ENCODE measurements at regions not wholly inside any gene's neighbourhood (a gene's known extent, or its start where the extent isn't known, plus 50 kb on each side); places are given as distances from the start of the nearest gene placed in this dataset.

DNA sequence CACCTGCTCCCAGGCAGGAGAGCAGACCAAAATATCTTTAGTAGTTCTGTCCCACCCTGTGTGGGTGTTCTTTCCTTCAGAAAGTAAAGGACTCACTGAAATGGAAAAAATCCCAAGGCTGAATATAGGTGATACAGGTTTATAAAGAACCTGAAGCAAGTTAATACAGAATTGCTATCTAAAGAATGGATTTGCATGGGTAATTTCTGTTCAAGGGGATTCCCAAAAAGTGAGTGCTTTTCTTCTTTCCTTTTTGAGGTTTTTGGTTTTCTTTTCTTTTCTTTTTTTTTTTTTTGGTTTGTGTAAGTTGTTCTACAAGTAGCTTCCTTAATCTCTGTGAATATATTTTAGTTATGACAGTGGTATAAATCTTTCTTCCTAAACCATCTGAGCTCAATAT, 560.7 kb upstream of the BOD1L1 start:
- H3K9ac ChIP-seq (ENCODE audit: low read depth, low read length), result no peak overlapping the region
- H3K4me1 ChIP-seq (ENCODE audit: control insufficient read depth, insufficient read depth, low read length), result no peaks in the 10 kb centered on the region
- H3K27me3 ChIP-seq (ENCODE audit: control insufficient read depth, insufficient read depth, low read length), result no peaks in the 10 kb centered on the region
- no peak overlapping the region for H3K4me3 ChIP-seq (ENCODE audit: low read length)
- no peak overlapping the region for H3K4me2 ChIP-seq (ENCODE audit: low read length)
- no peaks in the 10 kb centered on the region for H3K36me3 ChIP-seq (ENCODE audit: insufficient read depth, low read length)
- H3K9me3 ChIP-seq (replicated peaks; ENCODE audit: low read length), result no peaks in the 10 kb centered on the region

DNA sequence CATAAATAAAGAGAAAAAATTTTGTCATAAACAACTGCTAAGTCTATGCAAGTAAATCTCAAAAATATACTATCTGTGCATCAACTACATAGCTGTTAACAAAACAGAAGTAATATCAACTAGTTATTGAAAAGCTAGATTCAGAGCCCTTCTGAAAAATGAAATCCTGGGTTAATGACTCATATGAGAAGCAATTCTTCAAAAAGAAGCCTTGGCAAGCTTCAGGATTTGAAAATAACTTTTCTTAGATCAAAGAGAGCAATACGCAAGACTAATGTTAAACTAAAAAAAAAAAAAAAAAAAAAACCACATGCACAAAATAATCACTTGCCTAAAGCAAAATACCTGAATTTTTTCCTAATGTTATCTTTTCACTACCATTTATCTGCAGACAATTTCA, 566.1 kb upstream of the BOD1L1 start:
- Histone ChIP-seq H3K9me3 (replicated peaks; ENCODE audit: low read length) (no peaks in the 10 kb centered on the region), H3K4me1 (ENCODE audit: control insufficient read depth, insufficient read depth, low read length) (no peaks in the 10 kb centered on the region), H3K9ac (ENCODE audit: low read depth, low read length) (no peak overlapping the region), H3K27me3 (ENCODE audit: control insufficient read depth, insufficient read depth, low read length) (no peaks in the 10 kb centered on the region), H3K36me3 (ENCODE audit: insufficient read depth, low read length) (no peaks in the 10 kb centered on the region), H3K4me3 (ENCODE audit: low read length) (no peak overlapping the region), H3K4me2 (ENCODE audit: low read length) (no peak overlapping the region)

DNA sequence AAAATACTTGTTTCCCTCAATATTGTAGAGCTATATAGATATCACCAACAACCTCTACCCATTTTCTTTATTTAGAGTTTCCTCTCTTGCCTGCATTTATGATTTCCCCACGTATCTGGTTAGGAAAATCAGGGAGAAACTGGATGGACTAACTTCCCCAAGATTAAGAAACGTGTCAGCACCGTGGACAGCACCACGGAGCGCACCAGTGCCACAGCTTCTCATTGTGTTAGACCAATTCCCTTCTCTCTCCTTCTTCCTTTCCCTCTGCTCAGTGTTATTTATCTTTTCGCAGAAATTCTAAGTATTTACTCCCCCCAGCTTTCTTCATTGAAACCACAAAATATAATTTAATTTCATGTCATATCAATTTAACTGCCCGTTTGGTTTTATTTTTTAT, 568.6 kb upstream of the BOD1L1 start:
- no peaks in the 10 kb centered on the region for H3K36me3 ChIP-seq (ENCODE audit: insufficient read depth, low read length)
- no peak overlapping the region for H3K4me2 ChIP-seq (ENCODE audit: low read length)
- no peak overlapping the region for H3K9ac ChIP-seq (ENCODE audit: low read depth, low read length)
- H3K4me1 ChIP-seq (ENCODE audit: control insufficient read depth, insufficient read depth, low read length), result no peaks in the 10 kb centered on the region
- H3K9me3 ChIP-seq (replicated peaks; ENCODE audit: low read length), result no peaks in the 10 kb centered on the region
- no peak overlapping the region for H3K4me3 ChIP-seq (ENCODE audit: low read length)
- H3K27me3 ChIP-seq (ENCODE audit: control insufficient read depth, insufficient read depth, low read length), result no peaks in the 10 kb centered on the region

DNA sequence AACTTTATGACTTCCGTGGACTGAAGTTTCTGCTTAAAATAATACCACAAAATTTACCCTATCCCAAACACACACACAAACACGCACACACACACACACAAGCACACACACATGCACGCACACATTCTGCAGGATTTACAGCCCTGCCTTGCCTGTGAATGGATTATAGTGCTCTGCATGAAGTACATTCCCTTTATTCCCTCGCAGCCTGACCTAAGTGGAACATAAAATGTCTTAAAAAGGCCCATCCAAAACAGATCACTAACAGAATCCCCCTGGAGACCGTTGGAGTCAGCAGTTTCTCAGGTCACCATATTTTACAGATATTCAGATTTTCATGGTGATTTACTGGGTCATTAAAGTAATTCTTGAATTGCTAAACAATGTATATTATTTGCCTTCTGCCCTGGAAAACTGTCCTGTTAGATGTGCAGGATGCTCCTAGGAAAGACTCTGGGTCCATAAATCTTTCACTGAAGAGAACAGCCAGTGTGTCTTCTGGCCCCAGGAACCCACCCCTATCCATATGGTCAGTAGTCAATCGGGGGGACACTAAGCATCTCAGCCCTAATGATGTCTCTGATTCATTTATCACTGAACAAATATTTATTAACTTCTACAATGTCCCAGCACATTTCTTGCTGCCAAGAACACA, 587.7 kb upstream of the BOD1L1 start:
- H3K4me2 ChIP-seq (ENCODE audit: low read length), result no peak overlapping the region
- no peaks in the 10 kb centered on the region for H3K36me3 ChIP-seq (ENCODE audit: insufficient read depth, low read length)
- no peak overlapping the region for H3K9ac ChIP-seq (ENCODE audit: low read depth, low read length)
- H3K4me3 ChIP-seq (ENCODE audit: low read length), result no peak overlapping the region
- no peaks in the 10 kb centered on the region for H3K27me3 ChIP-seq (ENCODE audit: control insufficient read depth, insufficient read depth, low read length)
- no peaks in the 10 kb centered on the region for H3K4me1 ChIP-seq (ENCODE audit: control insufficient read depth, insufficient read depth, low read length)
- H3K9me3 ChIP-seq (replicated peaks; ENCODE audit: low read length), result no peaks in the 10 kb centered on the region

DNA sequence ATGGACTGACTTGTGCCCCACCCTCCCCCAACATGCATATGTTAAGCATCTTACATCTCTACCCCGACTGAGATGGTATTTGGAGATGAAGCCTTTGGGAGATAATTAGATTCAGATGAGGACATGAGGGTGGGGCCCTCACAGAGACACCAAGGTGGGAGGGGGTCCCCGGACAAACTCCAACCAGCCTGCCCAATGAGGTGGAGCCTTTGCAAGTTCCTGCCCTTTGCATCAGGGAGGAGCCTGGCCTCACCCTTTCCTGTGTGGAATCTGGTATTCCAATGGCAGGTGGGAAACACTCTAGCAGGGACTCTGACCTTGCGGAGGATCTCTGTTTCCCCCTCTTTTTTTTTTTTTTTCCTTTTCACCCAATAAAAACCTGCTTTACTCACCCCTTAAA, 589.9 kb upstream of the BOD1L1 start:
- H3K36me3 ChIP-seq (ENCODE audit: insufficient read depth, low read length), result no peaks in the 10 kb centered on the region
- no peaks in the 10 kb centered on the region for H3K27me3 ChIP-seq (ENCODE audit: control insufficient read depth, insufficient read depth, low read length)
- no peak overlapping the region for H3K4me3 ChIP-seq (ENCODE audit: low read length)
- H3K4me1 ChIP-seq (ENCODE audit: control insufficient read depth, insufficient read depth, low read length), result no peaks in the 10 kb centered on the region
- no peaks in the 10 kb centered on the region for H3K9me3 ChIP-seq (replicated peaks; ENCODE audit: low read length)
- no peak overlapping the region for H3K4me2 ChIP-seq (ENCODE audit: low read length)
- no peak overlapping the region for H3K9ac ChIP-seq (ENCODE audit: low read depth, low read length)

DNA sequence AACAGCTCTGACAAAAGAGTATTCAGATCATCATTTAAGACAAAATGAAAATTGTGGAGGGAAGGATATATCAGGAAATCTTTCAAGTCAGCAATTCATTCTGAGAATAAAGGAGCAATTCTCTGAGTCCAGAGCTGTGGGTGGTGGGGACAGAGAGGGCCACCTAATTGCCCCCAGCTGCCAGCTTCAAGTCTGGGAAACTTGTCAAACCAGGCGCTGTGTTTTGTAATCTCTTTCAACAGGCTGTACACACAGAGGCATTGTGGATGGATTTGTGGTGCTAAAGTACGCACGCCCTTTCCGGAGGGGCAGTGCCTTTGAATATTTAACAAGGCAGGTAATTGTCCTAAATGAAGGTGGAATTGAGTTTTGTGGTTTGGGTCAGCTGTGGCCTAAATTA, 591.1 kb upstream of the BOD1L1 start:
- Histone ChIP-seq H3K9ac (ENCODE audit: low read depth, low read length) (no peak overlapping the region), H3K9me3 (replicated peaks; ENCODE audit: low read length) (no peaks in the 10 kb centered on the region), H3K4me1 (ENCODE audit: control insufficient read depth, insufficient read depth, low read length) (no peaks in the 10 kb centered on the region), H3K27me3 (ENCODE audit: control insufficient read depth, insufficient read depth, low read length) (no peaks in the 10 kb centered on the region), H3K4me2 (ENCODE audit: low read length) (no peak overlapping the region), H3K36me3 (ENCODE audit: insufficient read depth, low read length) (no peaks in the 10 kb centered on the region), H3K4me3 (ENCODE audit: low read length) (no peak overlapping the region)

DNA sequence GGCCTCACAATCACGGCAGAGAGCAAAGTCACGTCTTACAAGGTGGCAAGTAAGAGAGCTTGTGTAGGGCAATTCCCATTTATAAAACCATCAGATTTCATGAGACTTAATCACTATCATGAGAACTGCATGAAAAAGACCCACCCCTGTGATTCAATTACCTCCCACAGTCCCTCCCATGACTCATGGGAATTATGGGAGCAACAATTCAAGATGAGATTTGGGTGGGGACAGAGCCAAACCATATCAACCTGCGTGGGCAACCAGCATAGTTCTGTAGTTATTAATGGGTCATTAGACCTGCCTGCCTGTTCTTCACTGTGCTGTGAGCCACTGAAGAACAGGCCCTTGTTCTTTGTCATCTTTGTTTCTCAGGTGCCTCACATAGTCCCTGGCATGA, 593.7 kb upstream of the BOD1L1 start:
- Histone ChIP-seq H3K4me2 (ENCODE audit: low read length) (no peak overlapping the region), H3K4me1 (ENCODE audit: control insufficient read depth, insufficient read depth, low read length) (no peaks in the 10 kb centered on the region), H3K36me3 (ENCODE audit: insufficient read depth, low read length) (no peaks in the 10 kb centered on the region), H3K27me3 (ENCODE audit: control insufficient read depth, insufficient read depth, low read length) (no peaks in the 10 kb centered on the region), H3K9ac (ENCODE audit: low read depth, low read length) (no peak overlapping the region), H3K4me3 (ENCODE audit: low read length) (no peak overlapping the region), H3K9me3 (replicated peaks; ENCODE audit: low read length) (no peaks in the 10 kb centered on the region)

DNA sequence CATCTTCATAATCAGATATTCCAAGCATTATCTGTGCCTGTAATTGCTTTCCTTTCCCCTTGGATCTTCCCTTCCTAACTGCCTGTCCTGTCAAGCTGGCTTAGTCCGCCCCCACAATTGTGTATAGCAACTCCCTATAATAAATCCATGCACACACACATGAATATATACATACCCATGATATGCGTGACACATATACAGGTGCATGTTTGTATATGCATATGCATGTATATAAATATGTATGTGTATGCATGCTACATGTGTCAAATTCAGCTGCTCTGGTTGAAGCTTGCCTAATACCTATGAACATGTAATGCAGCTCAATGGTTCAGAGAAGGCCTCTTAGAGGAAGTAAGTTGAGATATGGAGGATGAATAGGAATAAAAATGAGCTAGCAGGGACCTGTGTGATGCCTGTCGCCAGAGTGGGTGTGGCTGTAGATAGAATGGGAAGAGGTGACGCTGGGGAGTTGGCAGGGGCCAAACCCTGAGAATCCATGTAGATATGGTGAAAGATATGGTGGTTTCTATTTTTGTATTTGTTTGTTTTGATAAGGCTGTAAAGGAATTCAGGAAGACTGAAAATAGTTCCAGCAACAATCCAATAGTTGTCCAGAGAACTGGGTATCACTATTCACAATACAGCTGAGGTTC, 595.0 kb upstream of the BOD1L1 start:
- no peaks in the 10 kb centered on the region for H3K27me3 ChIP-seq (ENCODE audit: control insufficient read depth, insufficient read depth, low read length)
- H3K36me3 ChIP-seq (ENCODE audit: insufficient read depth, low read length), result no peaks in the 10 kb centered on the region

DNA sequence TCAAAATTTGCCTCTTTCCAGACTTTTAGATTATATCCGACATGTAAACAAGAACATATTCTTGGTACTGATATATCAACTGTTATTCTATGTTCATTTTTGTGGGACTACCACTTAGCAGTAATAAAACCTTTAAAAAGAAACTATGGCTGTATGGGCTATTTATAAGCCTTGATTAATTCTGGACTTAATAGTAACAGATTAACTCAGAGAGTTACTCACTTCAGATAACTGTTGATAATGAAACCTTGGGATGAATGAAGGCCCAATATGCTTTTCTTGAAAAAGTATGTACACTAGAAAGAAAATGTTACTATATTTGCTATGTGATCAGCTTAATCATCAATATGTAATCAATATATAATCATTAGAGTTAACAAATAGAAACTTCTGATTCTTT, 595.9 kb upstream of the BOD1L1 start:
- no peak overlapping the region for H3K4me3 ChIP-seq (ENCODE audit: low read length)

More for the DNA sequence above, 595.0 kb upstream of the BOD1L1 start:
- no peak overlapping the region for H3K4me2 ChIP-seq (ENCODE audit: low read length)
- no peaks in the 10 kb centered on the region for H3K4me1 ChIP-seq (ENCODE audit: control insufficient read depth, insufficient read depth, low read length)
- no peak overlapping the region for H3K4me3 ChIP-seq (ENCODE audit: low read length)
- no peaks in the 10 kb centered on the region for H3K9me3 ChIP-seq (replicated peaks; ENCODE audit: low read length)
- H3K9ac ChIP-seq (ENCODE audit: low read depth, low read length), result no peak overlapping the region

DNA sequence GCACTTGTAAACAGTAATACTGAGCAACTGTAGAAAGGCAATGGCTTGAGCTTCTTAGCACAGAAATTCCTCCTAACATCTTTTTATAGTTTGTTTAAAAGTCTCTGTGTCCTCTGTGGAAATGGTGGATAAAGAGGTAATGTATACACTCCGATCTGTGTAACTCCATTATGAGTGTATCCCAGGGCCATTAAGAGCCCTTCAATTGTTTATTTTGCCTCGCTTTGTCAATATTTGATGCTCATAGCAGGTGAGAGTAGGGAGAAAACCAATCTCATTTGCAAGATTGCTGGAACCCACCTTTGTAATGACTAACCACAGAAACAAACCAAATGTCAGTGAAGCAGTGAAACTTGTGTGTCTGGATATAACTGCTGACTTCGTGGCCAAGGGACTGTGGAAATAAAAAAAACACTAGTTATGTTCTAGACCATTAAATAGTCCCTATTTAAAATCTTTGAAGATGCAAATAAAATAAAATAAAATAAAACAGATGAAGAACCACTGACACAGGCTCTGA, 598.2 kb upstream of the BOD1L1 start:
- Histone ChIP-seq H3K36me3 (ENCODE audit: insufficient read depth, low read length) (no peaks in the 10 kb centered on the region), H3K4me1 (ENCODE audit: control insufficient read depth, insufficient read depth, low read length) (no peaks in the 10 kb centered on the region), H3K9ac (ENCODE audit: low read depth, low read length) (no peak overlapping the region), H3K27me3 (ENCODE audit: control insufficient read depth, insufficient read depth, low read length) (no peaks in the 10 kb centered on the region), H3K4me2 (ENCODE audit: low read length) (no peak overlapping the region), H3K4me3 (ENCODE audit: low read length) (no peak overlapping the region), H3K9me3 (replicated peaks; ENCODE audit: low read length) (no peaks in the 10 kb centered on the region)

More for the DNA sequence above, 595.9 kb upstream of the BOD1L1 start:
- no peak overlapping the region for H3K4me2 ChIP-seq (ENCODE audit: low read length)
- H3K9ac ChIP-seq (ENCODE audit: low read depth, low read length), result no peak overlapping the region
- no peaks in the 10 kb centered on the region for H3K36me3 ChIP-seq (ENCODE audit: insufficient read depth, low read length)
- H3K4me1 ChIP-seq (ENCODE audit: control insufficient read depth, insufficient read depth, low read length), result no peaks in the 10 kb centered on the region
- no peaks in the 10 kb centered on the region for H3K9me3 ChIP-seq (replicated peaks; ENCODE audit: low read length)
- no peaks in the 10 kb centered on the region for H3K27me3 ChIP-seq (ENCODE audit: control insufficient read depth, insufficient read depth, low read length)

DNA sequence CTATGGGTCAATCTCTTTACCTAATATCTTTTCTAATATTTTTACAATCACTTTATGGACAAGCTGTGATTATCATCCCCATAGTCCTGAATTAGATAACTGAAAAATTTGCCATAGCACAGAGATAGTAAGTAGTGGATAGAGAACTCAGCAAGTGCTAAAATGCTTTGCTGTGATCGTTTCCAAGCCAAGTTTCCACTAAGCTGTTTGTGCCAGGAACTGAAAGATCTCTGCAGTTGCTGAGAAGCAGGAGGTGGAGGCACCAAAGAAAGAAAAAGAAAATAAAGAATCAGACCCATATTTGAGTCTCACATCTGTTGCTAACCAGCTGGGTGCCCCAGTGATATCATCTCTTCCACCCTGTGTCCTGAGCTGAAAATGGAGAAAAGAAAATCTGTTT, 605.6 kb upstream of the BOD1L1 start:
- no peaks in the 10 kb centered on the region for H3K36me3 ChIP-seq (ENCODE audit: insufficient read depth, low read length)

DNA sequence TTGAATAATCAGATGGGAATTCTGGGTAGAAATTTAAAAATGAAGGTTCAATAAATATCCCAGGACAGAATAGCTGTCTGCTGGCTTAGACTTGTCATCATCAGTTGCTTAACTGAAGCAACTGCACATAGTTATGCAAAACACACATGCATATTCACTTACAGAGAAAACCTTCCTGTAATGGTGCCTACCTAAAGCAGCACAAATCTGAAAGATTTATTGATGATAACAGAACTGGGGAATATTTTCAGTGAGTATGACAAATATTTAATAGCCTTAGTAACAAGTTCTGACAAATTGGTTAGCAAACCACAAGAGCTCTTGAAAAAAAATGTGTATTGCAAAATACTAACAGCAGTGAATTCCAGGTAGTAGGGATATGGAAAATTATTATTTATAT, 606.8 kb upstream of the BOD1L1 start:
- Histone ChIP-seq H3K9me3 (replicated peaks; ENCODE audit: low read length) (no peaks in the 10 kb centered on the region), H3K27me3 (ENCODE audit: control insufficient read depth, insufficient read depth, low read length) (no peaks in the 10 kb centered on the region), H3K36me3 (ENCODE audit: insufficient read depth, low read length) (no peaks in the 10 kb centered on the region), H3K4me3 (ENCODE audit: low read length) (no peak overlapping the region), H3K4me1 (ENCODE audit: control insufficient read depth, insufficient read depth, low read length) (peaks cover 11% of the 10 kb centered on the region), H3K9ac (ENCODE audit: low read depth, low read length) (no peak overlapping the region), H3K4me2 (ENCODE audit: low read length) (no peak overlapping the region)

More for the DNA sequence above, 605.6 kb upstream of the BOD1L1 start:
- H3K4me2 ChIP-seq (ENCODE audit: low read length), result no peak overlapping the region
- H3K4me1 ChIP-seq (ENCODE audit: control insufficient read depth, insufficient read depth, low read length), result peaks cover 11% of the 10 kb centered on the region
- no peak overlapping the region for H3K4me3 ChIP-seq (ENCODE audit: low read length)
- H3K27me3 ChIP-seq (ENCODE audit: control insufficient read depth, insufficient read depth, low read length), result no peaks in the 10 kb centered on the region
- H3K9ac ChIP-seq (ENCODE audit: low read depth, low read length), result no peak overlapping the region
- no peaks in the 10 kb centered on the region for H3K9me3 ChIP-seq (replicated peaks; ENCODE audit: low read length)
